Activated CD4-positive, alpha-beta T cell treated with anti-CD3 and anti-CD28 coated beads, Interleukin-2, amount 50 U/mL, for 16 hours (primary cell): ENCODE measurements at regions not wholly inside any gene's neighbourhood (a gene's known extent, or its start where the extent isn't known, plus 50 kb on each side); places are given as distances from the start of the nearest gene placed in this dataset.

Experiments used
- DNase-seq: peaks from one replicate; pipeline ENCODE4 v3.0.0-alpha.2; 2020

DNA sequence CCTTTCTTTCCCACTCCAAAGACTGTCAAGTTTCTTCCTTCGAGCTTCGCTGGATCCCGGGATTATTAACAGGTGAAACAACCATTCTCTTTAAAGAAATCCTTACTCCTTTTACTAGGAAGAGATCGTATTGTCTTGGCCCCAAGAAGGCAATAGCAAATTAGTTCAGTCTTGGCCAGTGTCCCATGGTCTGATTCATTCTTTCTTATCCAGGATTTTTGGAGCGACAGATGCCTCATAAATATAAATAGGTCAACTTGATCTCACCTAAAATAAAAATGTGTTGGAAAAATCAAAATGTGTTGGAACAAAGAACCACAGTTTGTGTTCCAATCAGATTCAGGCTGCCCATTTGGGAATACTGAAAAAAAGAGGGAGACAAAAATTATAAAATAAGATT is 140.1 kb upstream of the TMEM108 start:
- no peak for DNase-seq

GRCh38 chr3:132892956-132893355 is 145.2 kb upstream of the TMEM108 start:
- DNase-seq = no peak

DNA sequence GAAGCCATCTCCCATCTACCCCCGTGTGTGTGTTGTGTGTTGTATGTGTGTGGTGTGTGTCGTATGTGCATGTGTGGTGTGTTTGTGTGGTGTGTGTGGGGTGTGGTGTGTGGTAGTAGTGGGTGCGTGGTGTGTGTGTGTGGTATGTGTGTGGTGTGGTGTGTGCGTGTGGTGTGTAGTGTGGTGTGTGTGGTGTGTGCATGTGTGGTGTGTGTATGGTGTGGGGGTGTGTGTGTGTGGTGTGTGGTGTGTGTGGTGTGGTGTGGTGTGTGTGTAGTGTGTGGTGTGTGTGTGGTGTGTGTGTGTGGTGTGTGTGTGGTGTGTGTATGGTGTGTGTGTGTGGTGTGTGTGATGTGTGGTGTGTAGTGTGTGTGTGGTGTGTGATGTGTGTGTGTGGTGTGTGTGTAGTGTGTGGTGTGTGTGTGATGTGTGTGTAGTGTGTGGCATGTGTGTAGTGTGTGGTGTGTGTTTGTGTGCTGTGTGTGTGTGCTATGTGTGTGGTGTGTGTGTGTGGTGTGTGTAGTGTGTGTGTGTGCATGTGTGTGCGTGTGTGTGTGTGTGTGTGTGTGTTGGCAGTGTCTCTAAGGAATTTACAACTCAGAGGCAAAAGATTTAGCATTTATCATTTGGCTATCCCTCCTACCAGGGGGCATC is 156.3 kb upstream of the TMEM108 start:
- DNase-seq = no peak

DNA sequence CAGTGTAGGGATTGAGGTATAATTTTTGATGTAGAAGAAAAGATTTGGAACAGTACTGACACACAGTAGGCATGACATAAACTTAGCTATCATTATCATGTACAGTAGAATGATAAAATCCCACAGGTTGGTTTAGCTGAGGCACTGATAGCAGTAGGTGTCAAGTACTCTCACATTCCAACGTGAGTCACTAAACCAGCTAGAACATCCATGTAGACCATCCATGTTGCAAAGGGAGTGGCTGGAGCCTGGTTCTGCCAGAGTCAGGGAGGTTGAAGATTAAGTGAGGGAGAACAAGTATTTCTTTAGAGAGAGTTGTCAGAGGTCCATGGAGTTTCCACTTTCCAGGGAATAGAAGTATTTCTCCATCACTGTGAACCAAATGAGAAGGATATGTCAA is 157.2 kb upstream of the TMEM108 start:
- no peak for DNase-seq

GRCh38 chr3:132879656-132880055 is 157.4 kb upstream of the NPHP3 start:
- DNase-seq = no peak

DNA sequence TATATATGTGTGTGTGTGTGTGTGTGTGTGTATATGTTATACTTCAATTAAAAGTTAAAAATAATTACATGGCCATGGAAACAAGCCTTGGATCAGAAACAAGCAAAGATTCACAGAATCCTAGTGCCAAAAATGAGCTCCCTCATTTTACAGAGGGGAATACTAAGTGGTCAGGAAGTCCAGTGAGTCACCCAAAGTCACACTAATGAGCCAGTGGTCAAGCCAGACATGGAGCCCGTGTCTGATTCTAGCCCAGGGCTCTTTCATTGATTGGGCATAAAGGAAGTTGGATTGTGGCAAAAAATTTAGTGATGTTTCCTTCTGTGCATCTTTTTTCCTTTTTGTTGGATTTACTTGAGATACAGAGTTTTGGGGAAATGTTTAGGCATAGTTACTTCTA is 152.5 kb upstream of the NPHP3 start:
- no peak for DNase-seq

DNA sequence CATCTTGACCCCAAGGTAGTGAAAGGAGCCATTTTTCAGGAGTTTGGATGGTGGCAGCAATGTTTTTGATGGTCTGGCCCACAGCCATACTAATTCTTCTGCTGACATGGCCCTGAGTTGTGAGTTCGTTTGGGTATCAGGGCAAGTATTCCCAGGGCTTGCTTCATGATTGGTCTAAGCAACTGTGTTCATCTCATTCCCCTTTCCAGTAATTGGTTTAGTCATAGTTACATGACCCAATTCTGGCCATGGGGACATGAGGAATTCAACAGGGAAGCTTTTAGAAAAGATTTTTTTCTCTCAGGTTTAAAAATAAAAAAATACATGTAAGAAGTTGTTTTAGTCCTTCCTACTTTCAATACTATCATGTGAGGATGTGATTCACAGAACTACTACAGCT is 150.5 kb upstream of the NPHP3 start:
- no peak for DNase-seq

DNA sequence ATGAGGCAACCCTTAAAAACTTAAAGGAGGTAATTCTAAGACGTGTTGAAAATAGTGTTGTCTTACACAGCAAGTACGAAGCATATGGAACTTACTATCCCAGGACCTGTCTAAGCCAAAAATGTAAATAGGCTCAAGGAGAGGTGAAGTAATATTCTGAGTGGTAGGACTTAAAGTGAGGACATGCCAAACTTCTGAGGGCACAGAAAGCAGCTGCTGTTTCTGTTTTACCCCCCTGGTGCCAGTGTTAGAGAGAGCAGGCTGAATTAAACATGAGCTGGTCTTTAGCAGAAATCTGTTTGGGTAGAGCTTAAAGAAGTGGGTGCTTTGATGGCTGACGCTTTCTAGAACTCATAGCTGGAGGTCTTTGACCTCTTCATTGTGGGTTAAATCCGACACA is 149.7 kb upstream of the NPHP3 start:
- DNase-seq = no peak

- no peak for DNase-seq
Measured at GRCh38 chr3:132870541-132870940, 148.3 kb upstream of the NPHP3 start.

- no peak for DNase-seq
Measured at GRCh38 chr3:132867956-132868355, 145.7 kb upstream of the NPHP3 start.

- no peak for DNase-seq
Measured at GRCh38 chr3:132867526-132867925, 145.3 kb upstream of the NPHP3 start.

DNA sequence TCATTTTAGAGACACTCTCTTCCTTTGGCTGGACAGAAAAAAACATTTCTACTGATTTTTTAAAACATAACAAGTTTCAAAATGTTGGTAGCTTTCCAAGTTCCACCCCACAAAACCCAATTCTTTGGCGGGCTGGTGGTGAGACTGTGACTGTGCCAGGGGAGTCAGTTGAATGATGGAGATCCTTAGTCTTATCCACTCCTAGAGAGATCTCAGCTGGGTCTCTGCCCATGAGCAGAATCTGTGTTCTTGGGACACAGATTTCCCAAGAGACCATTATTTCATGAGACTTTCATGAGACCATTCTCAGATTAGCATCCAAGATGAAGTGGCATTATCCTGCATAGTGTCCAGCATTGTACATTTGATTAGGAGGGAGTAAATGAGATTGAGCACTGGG is 135.1 kb upstream of the NPHP3 start:
- DNase-seq = no peak

- no peak for DNase-seq
Measured at GRCh38 chr3:132854856-132855535, 132.8 kb upstream of the NPHP3 start.

GRCh38 chr3:132847849-132848625 is 125.8 kb upstream of the NPHP3 start:
- DNase-seq = no peak

DNA sequence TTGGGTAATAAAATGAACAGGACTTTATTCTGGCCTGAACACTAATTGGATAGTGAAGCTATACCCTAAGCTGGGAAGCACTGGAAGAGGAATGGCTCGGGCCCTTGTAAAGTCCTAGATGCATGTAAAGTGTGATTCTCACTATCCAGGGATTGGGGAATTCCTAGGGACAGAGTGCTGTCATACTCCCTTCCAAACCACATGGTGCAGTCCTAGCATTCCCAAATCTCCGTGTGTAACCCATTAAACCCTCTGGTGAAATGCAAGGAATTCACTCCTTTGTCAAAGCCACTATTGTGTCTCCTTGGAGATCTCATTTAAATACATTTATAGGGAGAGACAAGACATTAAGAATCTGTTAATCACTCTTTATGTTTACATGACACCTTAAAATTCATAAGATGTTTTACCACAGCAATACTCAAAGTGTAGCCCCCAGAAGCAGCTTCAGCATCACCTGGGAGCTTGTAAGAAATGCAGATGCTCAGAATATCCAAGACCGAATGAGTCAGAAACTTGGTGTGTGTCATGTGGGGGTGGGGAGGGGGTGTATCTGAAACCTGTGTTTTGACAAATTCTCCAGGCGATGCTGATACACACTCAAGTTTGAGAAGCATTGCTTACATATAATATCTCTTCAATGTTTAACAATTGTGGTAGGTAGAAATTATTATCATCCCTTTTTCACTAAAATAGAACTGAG is 121.8 kb upstream of the NPHP3 start:
- no peak for DNase-seq

DNA sequence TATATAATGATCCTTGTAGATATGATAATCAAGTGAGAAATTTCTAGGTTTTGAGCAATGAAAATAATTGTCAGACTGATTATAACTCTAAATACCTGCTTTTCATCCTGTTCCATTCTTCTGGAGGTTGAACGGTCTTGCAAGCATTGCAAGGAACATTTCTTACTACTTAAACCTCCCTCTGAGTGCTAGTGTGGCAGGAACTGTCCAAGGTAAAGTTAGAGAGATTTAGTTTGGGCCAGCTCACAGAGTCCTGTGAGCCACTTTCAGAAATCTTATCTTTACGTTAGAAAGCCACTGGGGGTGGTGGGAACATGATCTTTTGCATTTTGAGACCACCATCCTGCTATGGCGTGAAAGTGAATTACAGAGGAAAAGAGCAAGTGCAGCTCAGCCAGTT is 121.1 kb upstream of the NPHP3 start:
- DNase-seq = no peak

- DNase-seq = no peak
Measured at GRCh38 chr3:132841621-132842020, 119.4 kb upstream of the NPHP3 start.

- no peak for DNase-seq
Measured at GRCh38 chr3:132840201-132840700, 118.0 kb upstream of the NPHP3 start.

- no peak for DNase-seq
Measured at GRCh38 chr3:132838477-132838876, 116.3 kb upstream of the NPHP3 start.

- DNase-seq = no peak
Measured at GRCh38 chr3:132837615-132838014, 115.4 kb upstream of the NPHP3 start.

GRCh38 chr3:132834356-132834755 is 112.1 kb upstream of the NPHP3 start:
- DNase-seq = no peak

DNA sequence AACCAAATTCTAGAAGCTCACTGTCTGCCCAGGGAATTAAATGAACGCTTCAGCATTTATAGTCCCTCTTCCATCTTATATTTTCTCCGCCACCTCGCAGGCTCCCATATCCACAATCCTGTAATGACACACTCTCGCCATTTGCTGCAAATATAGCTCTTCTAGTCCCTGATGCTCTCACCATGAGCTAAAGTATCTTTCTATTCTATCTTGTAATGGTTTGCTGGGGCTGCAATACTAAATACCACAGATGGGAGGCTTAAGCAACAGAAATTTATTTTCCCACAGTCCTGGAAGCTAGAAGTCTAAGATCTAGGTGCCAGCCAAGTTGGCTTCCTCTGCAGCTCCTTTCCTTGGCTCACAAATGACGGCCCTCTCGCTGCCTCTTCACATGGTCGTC is 106.9 kb upstream of the NPHP3 start:
- no peak for DNase-seq

- DNase-seq = no peak
Measured at GRCh38 chr3:132822837-132823236, 100.6 kb upstream of the NPHP3 start.
